Neural cell (in vitro differentiated cells): ENCODE measurements at regions not wholly inside any gene's neighbourhood (a gene's known extent, or its start where the extent isn't known, plus 50 kb on each side); places are given as distances from the start of the nearest gene placed in this dataset.

Experiments
- H2AFZ ChIP-seq: fragments of 200-600, 300-800 bp; sonication (generic), shearing (Covaris generic); 2 replicates; pipeline ENCODE4 v1.6.0; 2014; ENCODE audit warnings: low read depth, mild to moderate bottlenecking, antibody characterized with exemption, low read length, moderate library complexity
- H3F3A ChIP-seq: fragments of 200-600 bp; shearing (Covaris generic); 2 replicates; pipeline ENCODE4 v1.6.1; 2016; ENCODE audit warnings: mild to moderate bottlenecking, moderate library complexity, mixed read lengths, antibody characterized with exemption, low read length; ENCODE audit not compliant: insufficient read depth, poor library complexity, severe bottlenecking
- H3K27ac ChIP-seq: fragments of 200-600, 300-800 bp; sonication (generic), shearing (Covaris generic); 2 replicates; pipeline ENCODE4 v1.5.1; 2014; ENCODE audit warnings: mild to moderate bottlenecking, low read length, moderate library complexity
- H3K27me3 ChIP-seq: fragments of 300-800, 200-600 bp; sonication (generic), shearing (Covaris generic); 2 replicates; pipeline ENCODE4 v1.6.0; 2014; ENCODE audit warnings: mild to moderate bottlenecking, low read depth, low read length, moderate library complexity; ENCODE audit not compliant: insufficient read depth
- H3K36me3 ChIP-seq: fragments of 300-800, 200-600 bp; sonication (generic), shearing (Covaris generic); 2 replicates; pipeline ENCODE4 v1.5.1; 2014; ENCODE audit warnings: mild to moderate bottlenecking, antibody characterized with exemption, low read length, moderate library complexity; ENCODE audit not compliant: insufficient read depth
- H3K4me2 ChIP-seq: fragments of 300-800, 200-600 bp; sonication (generic), shearing (Covaris generic); 2 replicates; pipeline ENCODE4 v1.6.0; 2014; ENCODE audit warnings: mild to moderate bottlenecking, low read length
- H3K4me3 ChIP-seq: fragments of 300-800, 200-600 bp; sonication (generic), shearing (Covaris generic); 2 replicates; pipeline ENCODE4 v1.5.1; 2014; ENCODE audit warnings: mild to moderate bottlenecking, low read length, moderate library complexity
- H3K79me2 ChIP-seq: fragments of 200-600 bp; shearing (Covaris generic); replicated peaks from 2 replicates; pipeline ENCODE4 v1.6.0; 2014; ENCODE audit warnings: mild to moderate bottlenecking, low read length, moderate library complexity; ENCODE audit not compliant: insufficient read depth
- H3K9ac ChIP-seq: fragments of 300-800, 200-600 bp; sonication (generic), shearing (Covaris generic); 2 replicates; pipeline ENCODE4 v1.6.1; 2016; ENCODE audit warnings: mild to moderate bottlenecking, low read length, mixed read lengths
- H3K9me2 ChIP-seq: fragments of 200-600 bp; shearing (Covaris generic); 2 replicates; pipeline ENCODE4 v1.6.1; 2016; ENCODE audit warnings: mild to moderate bottlenecking, low read length, mixed read lengths; ENCODE audit not compliant: insufficient read depth
- H3K9me3 ChIP-seq: fragments of 200-600, 300-800 bp; sonication (generic), shearing (Covaris generic); 2 replicates; pipeline ENCODE4 v1.6.1; 2016; ENCODE audit warnings: mild to moderate bottlenecking, mixed run types, low read length, moderate library complexity, mixed read lengths
- H4K20me1 ChIP-seq: fragments of 200-600 bp; shearing (Covaris generic); 2 replicates; pipeline ENCODE4 v1.6.1; 2016; ENCODE audit warnings: mild to moderate bottlenecking, mixed run types; ENCODE audit not compliant: insufficient read depth
- EP300 ChIP-seq: fragments of 450-650 bp; conservative IDR thresholded peaks from 2 replicates; pipeline ENCODE4 v1.6.1; 2014; ENCODE audit warnings: antibody characterized with exemption, mild to moderate bottlenecking, moderate library complexity; ENCODE audit not compliant: poor library complexity, severe bottlenecking
- EZH2 ChIP-seq: fragments of 200-600, 300-800 bp; shearing (Covaris generic), sonication (generic); IDR thresholded peaks from 2 replicates; pipeline ENCODE4 v1.6.1; 2014; ENCODE audit warnings: antibody characterized with exemption, low read length, borderline replicate concordance, mild to moderate bottlenecking; ENCODE audit not compliant: insufficient read depth, poor library complexity, severe bottlenecking
- MXI1 ChIP-seq: fragments of 450-650 bp; conservative IDR thresholded peaks from 2 replicates; pipeline ENCODE4 v1.6.1; 2014; ENCODE audit warnings: antibody characterized with exemption, mild to moderate bottlenecking; ENCODE audit not compliant: poor library complexity, severe bottlenecking
- POLR2AphosphoS5 ChIP-seq: IDR thresholded peaks from 2 replicates; pipeline ENCODE4 v1.6.1; 2012
- RAD21 ChIP-seq: fragments of 450-650 bp; conservative IDR thresholded peaks from 2 replicates; pipeline ENCODE4 v1.6.1; 2014; ENCODE audit warnings: antibody characterized with exemption, mild to moderate bottlenecking, moderate library complexity
- SMC3 ChIP-seq: fragments of 450-650 bp; conservative IDR thresholded peaks from 2 replicates; pipeline ENCODE4 v1.6.1; 2014; ENCODE audit warnings: antibody characterized with exemption, mild to moderate bottlenecking, moderate library complexity; ENCODE audit not compliant: poor library complexity
- TAF1 ChIP-seq: IDR thresholded peaks from 2 replicates; pipeline ENCODE4 v1.6.1; 2012; ENCODE audit warnings: low read depth
- TF ChIP-seq, protein P1 (sequence below): fragments of 450-650 bp; IDR thresholded peaks from 2 replicates; pipeline ENCODE4 v1.5.1; 2014; ENCODE audit warnings: antibody characterized with exemption, mild to moderate bottlenecking, moderate library complexity; ENCODE audit not compliant: poor library complexity, severe bottlenecking
- TF ChIP-seq, protein P2 (sequence below): IDR thresholded peaks from 2 replicates; pipeline ENCODE4 v1.6.1; 2012; ENCODE audit warnings: borderline replicate concordance

DNA sequence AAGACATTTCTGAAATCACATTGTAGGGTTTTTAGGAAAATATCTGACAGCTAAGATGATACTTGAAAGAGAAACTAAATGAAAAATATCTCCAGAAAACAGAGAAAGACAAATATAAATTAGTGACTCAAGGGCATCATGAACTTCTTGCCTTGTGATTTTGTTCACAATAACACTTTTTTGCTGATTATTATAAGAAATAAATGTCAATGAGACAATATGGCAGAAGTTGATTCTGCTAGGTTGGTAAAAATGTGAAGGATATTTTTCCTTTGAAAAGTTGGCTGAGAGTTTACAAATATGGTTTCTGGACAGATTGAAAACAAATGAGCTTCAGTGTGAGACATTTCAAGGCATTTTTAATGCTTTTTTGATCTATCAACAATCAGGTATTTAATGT, 1631.2 kb upstream of the ACVR2A start:
- Histone ChIP-seq H3K9me2 (no peaks in the 10 kb centered on the region), H3K36me3 (no peaks in the 10 kb centered on the region), H4K20me1 (no peaks in the 10 kb centered on the region), H3K27me3 (peaks cover 3% of the 10 kb centered on the region), H3K9me3 (no peaks in the 10 kb centered on the region), H3K4me2 (no peak overlapping the region), H3K4me3 (no peak overlapping the region), H2AFZ (no peak overlapping the region), H3K27ac (no peak overlapping the region), H3K9ac (no peak overlapping the region), H3F3A (no peaks in the 10 kb centered on the region), H3K79me2 (no peaks in the 10 kb centered on the region)
- TF ChIP-seq SMC3 = no peak

DNA sequence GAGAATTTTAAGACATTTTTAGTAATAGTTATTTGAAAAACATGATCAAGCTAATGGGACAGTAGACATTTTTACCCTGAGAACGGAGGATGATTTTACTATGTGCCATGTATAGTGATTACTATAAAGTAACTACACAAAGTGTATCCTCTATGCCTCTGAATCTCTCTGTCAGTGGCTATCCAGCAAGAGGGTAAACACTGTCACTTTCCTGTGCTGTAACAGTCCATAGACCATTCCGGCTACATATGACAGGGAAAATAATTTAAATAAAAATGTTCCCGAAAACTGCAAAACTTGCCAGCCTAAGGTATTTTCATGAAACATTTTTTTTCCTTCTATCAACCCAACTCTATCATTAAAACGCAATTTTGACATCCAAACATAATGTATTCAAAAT, 1632.2 kb upstream of the ACVR2A start:
- no peak overlapping the region for H2AFZ ChIP-seq
- H3K9me2 ChIP-seq = no peaks in the 10 kb centered on the region
- H3K36me3 ChIP-seq = no peaks in the 10 kb centered on the region
- H3K79me2 ChIP-seq = no peaks in the 10 kb centered on the region
- no peaks in the 10 kb centered on the region for H4K20me1 ChIP-seq
- H3K4me2 ChIP-seq = no peak overlapping the region
- no peaks in the 10 kb centered on the region for H3K9me3 ChIP-seq
- no peak overlapping the region for H3K27ac ChIP-seq
- H3K4me3 ChIP-seq = no peak overlapping the region
- TF ChIP-seq EP300 (no peak), EZH2 (no peak), TAF1 (no peak), POLR2AphosphoS5 (no peak), RAD21 (no peak), SMC3 (no peak), MXI1 (no peak)
- H3K9ac ChIP-seq = no peak overlapping the region
- peaks cover 3% of the 10 kb centered on the region for H3K27me3 ChIP-seq
- H3F3A ChIP-seq = no peaks in the 10 kb centered on the region

DNA sequence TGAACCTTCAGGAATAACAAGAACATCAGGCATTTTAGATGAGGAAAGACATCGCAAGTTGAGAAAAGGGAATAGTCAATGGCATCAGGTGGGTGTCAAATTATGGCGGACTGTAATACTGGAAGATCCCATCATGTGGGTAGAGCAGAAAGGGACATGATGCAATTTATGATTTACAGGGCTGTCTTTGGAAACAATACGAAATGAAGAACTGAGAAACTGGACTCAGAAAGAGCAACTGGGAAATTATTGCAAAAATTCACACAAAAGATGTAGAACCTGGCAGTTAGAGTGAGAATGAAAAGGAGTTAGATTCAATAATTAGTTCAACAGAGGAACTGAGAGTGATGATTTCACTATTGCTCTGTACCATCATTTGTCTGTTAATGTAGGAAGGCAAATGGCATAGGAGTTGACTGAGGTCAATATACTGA, 1635.0 kb upstream of the ACVR2A start:
- H3K9me2 ChIP-seq = no peaks in the 10 kb centered on the region
- H3K79me2 ChIP-seq = no peaks in the 10 kb centered on the region
- no peak overlapping the region for H2AFZ ChIP-seq
- no peaks in the 10 kb centered on the region for H3K36me3 ChIP-seq
- H3K9ac ChIP-seq = no peak overlapping the region
- H3K9me3 ChIP-seq = no peaks in the 10 kb centered on the region
- TF ChIP-seq EP300 = no peak
- TF ChIP-seq MXI1 = no peak
- TF ChIP-seq, protein P1, sequence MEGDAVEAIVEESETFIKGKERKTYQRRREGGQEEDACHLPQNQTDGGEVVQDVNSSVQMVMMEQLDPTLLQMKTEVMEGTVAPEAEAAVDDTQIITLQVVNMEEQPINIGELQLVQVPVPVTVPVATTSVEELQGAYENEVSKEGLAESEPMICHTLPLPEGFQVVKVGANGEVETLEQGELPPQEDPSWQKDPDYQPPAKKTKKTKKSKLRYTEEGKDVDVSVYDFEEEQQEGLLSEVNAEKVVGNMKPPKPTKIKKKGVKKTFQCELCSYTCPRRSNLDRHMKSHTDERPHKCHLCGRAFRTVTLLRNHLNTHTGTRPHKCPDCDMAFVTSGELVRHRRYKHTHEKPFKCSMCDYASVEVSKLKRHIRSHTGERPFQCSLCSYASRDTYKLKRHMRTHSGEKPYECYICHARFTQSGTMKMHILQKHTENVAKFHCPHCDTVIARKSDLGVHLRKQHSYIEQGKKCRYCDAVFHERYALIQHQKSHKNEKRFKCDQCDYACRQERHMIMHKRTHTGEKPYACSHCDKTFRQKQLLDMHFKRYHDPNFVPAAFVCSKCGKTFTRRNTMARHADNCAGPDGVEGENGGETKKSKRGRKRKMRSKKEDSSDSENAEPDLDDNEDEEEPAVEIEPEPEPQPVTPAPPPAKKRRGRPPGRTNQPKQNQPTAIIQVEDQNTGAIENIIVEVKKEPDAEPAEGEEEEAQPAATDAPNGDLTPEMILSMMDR = no peak
- no peak for TF ChIP-seq RAD21
- H3K27ac ChIP-seq = no peak overlapping the region
- no peak overlapping the region for H3K4me3 ChIP-seq
- no peaks in the 10 kb centered on the region for H3F3A ChIP-seq
- peaks cover 8% of the 10 kb centered on the region for H3K27me3 ChIP-seq
- no peak overlapping the region for H3K4me2 ChIP-seq
- no peaks in the 10 kb centered on the region for H4K20me1 ChIP-seq

DNA sequence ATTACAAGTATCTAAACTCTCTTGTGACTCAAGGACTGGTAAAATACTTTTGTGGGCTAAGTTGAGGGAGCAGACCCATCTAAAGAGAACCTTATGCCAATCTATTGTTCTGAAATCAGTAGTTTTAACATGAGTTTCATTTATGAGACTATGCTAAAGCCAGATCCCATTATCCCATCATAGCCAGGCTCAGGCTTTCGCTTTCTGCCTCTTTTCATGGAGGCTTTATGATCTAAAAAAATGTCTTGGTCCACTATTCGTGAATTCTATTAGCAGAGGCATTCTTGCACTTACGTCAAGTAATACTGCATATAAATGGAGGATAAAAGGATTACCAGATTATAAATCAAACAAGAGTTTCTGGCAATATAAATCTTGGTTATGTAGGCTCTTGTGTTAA, 1636.9 kb upstream of the ACVR2A start:
- Histone ChIP-seq H2AFZ (no peak overlapping the region), H3K9me2 (no peaks in the 10 kb centered on the region), H4K20me1 (no peaks in the 10 kb centered on the region), H3K4me3 (no peak overlapping the region), H3K27me3 (peaks cover 8% of the 10 kb centered on the region), H3K79me2 (no peaks in the 10 kb centered on the region), H3F3A (no peaks in the 10 kb centered on the region), H3K36me3 (no peaks in the 10 kb centered on the region), H3K9me3 (no peaks in the 10 kb centered on the region), H3K9ac (no peak overlapping the region), H3K4me2 (no peak overlapping the region), H3K27ac (no peak overlapping the region)
- TF ChIP-seq EZH2 = no peak
- TF ChIP-seq MXI1 = no peak
- TF ChIP-seq SMC3 = no peak
- no peak for TF ChIP-seq EP300
- TF ChIP-seq, protein P1 = no peak
- TF ChIP-seq RAD21 = no peak
- no peak for TF ChIP-seq TAF1
- no peak for TF ChIP-seq POLR2AphosphoS5
- TF ChIP-seq, protein P2, sequence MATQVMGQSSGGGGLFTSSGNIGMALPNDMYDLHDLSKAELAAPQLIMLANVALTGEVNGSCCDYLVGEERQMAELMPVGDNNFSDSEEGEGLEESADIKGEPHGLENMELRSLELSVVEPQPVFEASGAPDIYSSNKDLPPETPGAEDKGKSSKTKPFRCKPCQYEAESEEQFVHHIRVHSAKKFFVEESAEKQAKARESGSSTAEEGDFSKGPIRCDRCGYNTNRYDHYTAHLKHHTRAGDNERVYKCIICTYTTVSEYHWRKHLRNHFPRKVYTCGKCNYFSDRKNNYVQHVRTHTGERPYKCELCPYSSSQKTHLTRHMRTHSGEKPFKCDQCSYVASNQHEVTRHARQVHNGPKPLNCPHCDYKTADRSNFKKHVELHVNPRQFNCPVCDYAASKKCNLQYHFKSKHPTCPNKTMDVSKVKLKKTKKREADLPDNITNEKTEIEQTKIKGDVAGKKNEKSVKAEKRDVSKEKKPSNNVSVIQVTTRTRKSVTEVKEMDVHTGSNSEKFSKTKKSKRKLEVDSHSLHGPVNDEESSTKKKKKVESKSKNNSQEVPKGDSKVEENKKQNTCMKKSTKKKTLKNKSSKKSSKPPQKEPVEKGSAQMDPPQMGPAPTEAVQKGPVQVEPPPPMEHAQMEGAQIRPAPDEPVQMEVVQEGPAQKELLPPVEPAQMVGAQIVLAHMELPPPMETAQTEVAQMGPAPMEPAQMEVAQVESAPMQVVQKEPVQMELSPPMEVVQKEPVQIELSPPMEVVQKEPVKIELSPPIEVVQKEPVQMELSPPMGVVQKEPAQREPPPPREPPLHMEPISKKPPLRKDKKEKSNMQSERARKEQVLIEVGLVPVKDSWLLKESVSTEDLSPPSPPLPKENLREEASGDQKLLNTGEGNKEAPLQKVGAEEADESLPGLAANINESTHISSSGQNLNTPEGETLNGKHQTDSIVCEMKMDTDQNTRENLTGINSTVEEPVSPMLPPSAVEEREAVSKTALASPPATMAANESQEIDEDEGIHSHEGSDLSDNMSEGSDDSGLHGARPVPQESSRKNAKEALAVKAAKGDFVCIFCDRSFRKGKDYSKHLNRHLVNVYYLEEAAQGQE = no peak
